ENCODE measurements at regions not wholly inside any gene's neighbourhood (a gene's known extent, or its start where the extent isn't known, plus 50 kb on each side); places are given as distances from the start of the nearest gene placed in this dataset.

DNA sequence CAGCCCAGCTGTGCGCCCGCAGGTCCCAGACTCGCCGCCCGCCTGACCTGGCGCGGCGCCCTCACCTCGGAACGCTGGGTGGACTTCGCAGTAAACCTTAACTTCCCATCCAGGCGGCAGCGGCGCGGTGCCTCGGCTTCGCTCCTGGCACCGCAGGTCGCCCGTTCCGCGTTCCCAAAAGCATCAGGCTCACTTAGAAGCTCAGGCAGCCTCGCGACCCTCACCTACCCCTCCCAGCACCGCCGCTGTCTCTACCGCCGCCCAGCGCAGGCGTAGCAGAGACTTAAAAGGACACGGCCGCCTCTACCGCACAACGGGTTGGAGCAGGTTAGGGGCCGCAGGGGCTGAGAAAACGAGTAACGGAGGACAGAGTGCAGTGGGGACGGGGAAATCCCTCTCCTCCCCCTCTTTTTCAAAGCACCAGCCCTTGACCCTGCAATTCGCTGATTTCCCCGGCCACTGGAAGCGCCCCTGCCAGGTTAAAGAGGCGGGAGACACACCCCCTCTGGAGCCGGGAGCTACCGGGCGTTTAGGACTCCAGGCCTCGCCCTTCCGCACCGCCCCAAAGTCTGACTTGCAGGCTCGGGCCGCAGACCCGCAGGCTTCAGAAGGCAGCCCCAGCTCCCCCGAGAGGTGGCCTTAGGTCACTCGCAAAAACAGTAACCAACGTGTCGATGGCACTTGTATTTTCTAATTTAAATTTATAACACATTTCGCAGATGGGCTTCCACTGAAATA is 328.5 kb downstream of the FAM72C start:
- Histone ChIP-seq H3K4me2 (peak overlapping the region; percentile 53), H3K4me1 (no peaks in the 10 kb centered on the region), H3K27ac (no peak overlapping the region), H3K4me3 (peak overlapping the region; percentile 23; the same call in 1 of the 3 replicates), H3K9me3 (no peaks in the 10 kb centered on the region)
- 48% methylated on average over 45 of the region's 56 CpGs for WGBS (ENCODE audit: missing lambda C conversion rate)
- ChIA-PET POLR2A (no interaction called here), CTCF (no interaction called here)
- FAIRE-seq (no peak), DNase-seq (ENCODE audit: low read depth in 1 of 2, low spot score in 1 of 2) (no peak), ATAC-seq (peak; percentile 47 to 56; a peak in 4 of 6 replicates)
- TF ChIP-seq ZSCAN20 (CRISPR knock-in tag; IDR thresholded peaks at IDR 0.05) (no peak), CHD4 (IDR thresholded peaks at IDR 0.05; ENCODE audit: borderline replicate concordance) (no peak), HOXB13 (CRISPR knock-in tag; IDR thresholded peaks at IDR 0.05; ENCODE audit: low read depth) (no peak), ESRRA (IDR thresholded peaks at IDR 0.05; ENCODE audit: borderline replicate concordance, low read length) (no peak), RCOR1 (IDR thresholded peaks at IDR 0.05; ENCODE audit: low read depth, low read length) (no peak), HDAC2 (IDR thresholded peaks at IDR 0.05) (no peak), KDM5A (IDR thresholded peaks at IDR 0.05) (no peak), MAZ (IDR thresholded peaks at IDR 0.05; ENCODE audit: borderline replicate concordance, low read depth, low read length) (no peak), GATA3 (IDR thresholded peaks at IDR 0.05; ENCODE audit: borderline replicate concordance) (no peak), BCL3 (IDR thresholded peaks at IDR 0.05) (no peak), RAD21 (conservative IDR thresholded peaks at IDR 0.05 in 1 of 2, IDR thresholded peaks at IDR 0.05 in 1 of 2) (no peak), SMC3 (IDR thresholded peaks at IDR 0.05) (no peak), ZFP36 (IDR thresholded peaks at IDR 0.05; ENCODE audit: borderline replicate concordance, partially characterized antibody) (no peak), POLR2AphosphoS2 (conservative IDR thresholded peaks at IDR 0.05; ENCODE audit: low read length) (no peak), NFE2L2 (conservative IDR thresholded peaks at IDR 0.05; ENCODE audit: low read length) (no peak), RARB (CRISPR knock-in tag; IDR thresholded peaks at IDR 0.05) (no peak), CHD2 (IDR thresholded peaks at IDR 0.05; ENCODE audit: low read length, partially characterized antibody) (no peak)

- CTCF ChIA-PET: no interaction called here
- H3K27ac ChIP-seq: no peak overlapping the region
- no peaks in the 10 kb centered on the region for H3K9me3 ChIP-seq
- ATAC-seq: no peak
- TF ChIP-seq CTCF (IDR thresholded peaks at IDR 0.05): no peak
- TF ChIP-seq, protein P1, sequence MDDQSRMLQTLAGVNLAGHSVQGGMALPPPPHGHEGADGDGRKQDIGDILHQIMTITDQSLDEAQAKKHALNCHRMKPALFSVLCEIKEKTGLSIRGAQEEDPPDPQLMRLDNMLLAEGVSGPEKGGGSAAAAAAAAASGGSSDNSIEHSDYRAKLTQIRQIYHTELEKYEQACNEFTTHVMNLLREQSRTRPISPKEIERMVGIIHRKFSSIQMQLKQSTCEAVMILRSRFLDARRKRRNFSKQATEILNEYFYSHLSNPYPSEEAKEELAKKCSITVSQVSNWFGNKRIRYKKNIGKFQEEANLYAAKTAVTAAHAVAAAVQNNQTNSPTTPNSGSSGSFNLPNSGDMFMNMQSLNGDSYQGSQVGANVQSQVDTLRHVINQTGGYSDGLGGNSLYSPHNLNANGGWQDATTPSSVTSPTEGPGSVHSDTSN (IDR thresholded peaks at IDR 0.05): no peak
- no peak for TF ChIP-seq FOXS1 (CRISPR knock-in tag; IDR thresholded peaks at IDR 0.05)
- no peak for TF ChIP-seq CHD4 (IDR thresholded peaks at IDR 0.05; ENCODE audit: borderline replicate concordance)
- FAIRE-seq: no peak
- no peak for DNase-seq (ENCODE audit: low read depth in 1 of 2, low spot score in 1 of 2)
- 0% methylated on average over 2 of the region's 2 CpGs for WGBS (ENCODE audit: missing lambda C conversion rate)
- POLR2A ChIA-PET: no interaction called here
- H3K4me3 ChIP-seq: no peak overlapping the region
- H3K4me1 ChIP-seq: no peaks in the 10 kb centered on the region
- H3K4me2 ChIP-seq: no peak overlapping the region
Measured at GRCh38 chr1:143625886-143626285, 345.9 kb downstream of the FAM72C start.

DNA sequence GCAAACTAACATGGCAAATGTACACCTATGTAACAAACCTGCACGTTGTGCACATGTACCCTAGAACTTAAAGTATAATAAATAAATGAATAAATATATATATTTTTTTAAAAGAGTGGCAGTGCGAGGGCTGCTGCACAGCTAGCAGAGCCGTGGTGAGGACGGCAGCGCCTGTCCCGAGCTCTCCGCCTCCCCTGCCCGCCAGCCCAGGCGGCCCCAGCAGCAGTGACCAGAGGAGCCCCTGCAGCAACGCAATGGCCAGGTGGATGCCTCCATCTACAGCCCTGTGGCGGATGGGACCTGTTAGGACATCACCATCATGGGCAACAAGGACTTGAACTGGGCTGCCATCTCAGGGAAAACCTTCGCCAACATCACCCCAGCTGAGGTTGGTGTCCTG is 351.9 kb downstream of the FAM72C start:
- CTCF ChIA-PET: no interaction called here
- no peak overlapping the region for H3K27ac ChIP-seq

More for the DNA sequence above, 351.9 kb downstream of the FAM72C start:
- FAIRE-seq (no peak), DNase-seq (ENCODE audit: low read depth in 1 of 2, low spot score in 1 of 2) (no peak), ATAC-seq (no peak)
- Histone ChIP-seq H3K4me3 (no peak overlapping the region), H3K9me3 (no peaks in the 10 kb centered on the region), H3K4me1 (no peaks in the 10 kb centered on the region), H3K4me2 (no peak overlapping the region)
- 34% methylated on average over 12 of the region's 12 CpGs for WGBS (ENCODE audit: missing lambda C conversion rate)
- TF ChIP-seq GATA3 (IDR thresholded peaks at IDR 0.05; ENCODE audit: borderline replicate concordance) (no peak), HMGXB4 (CRISPR knock-in tag; IDR thresholded peaks at IDR 0.05; ENCODE audit: borderline replicate concordance) (no peak), USF2 (IDR thresholded peaks at IDR 0.05) (no peak), CEBPB (IDR thresholded peaks at IDR 0.05) (no peak), CBX8 (IDR thresholded peaks at IDR 0.05) (no peak), ZC3H11A (IDR thresholded peaks at IDR 0.05) (no peak), RAD21 (conservative IDR thresholded peaks at IDR 0.05 in 1 of 2, IDR thresholded peaks at IDR 0.05 in 1 of 2) (no peak), HDAC2 (IDR thresholded peaks at IDR 0.05) (no peak), SMC3 (IDR thresholded peaks at IDR 0.05) (no peak), EP300 (IDR thresholded peaks at IDR 0.05) (no peak), JUN (IDR thresholded peaks at IDR 0.05) (no peak)
- TF ChIP-seq, protein P2, sequence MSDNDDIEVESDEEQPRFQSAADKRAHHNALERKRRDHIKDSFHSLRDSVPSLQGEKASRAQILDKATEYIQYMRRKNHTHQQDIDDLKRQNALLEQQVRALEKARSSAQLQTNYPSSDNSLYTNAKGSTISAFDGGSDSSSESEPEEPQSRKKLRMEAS (IDR thresholded peaks at IDR 0.05): no peak
- POLR2A ChIA-PET: no interaction called here

Data from A549 (cell line).